GM12875 (cell line): ENCODE measurements at regions not wholly inside any gene's neighbourhood (a gene's known extent, or its start where the extent isn't known, plus 50 kb on each side); places are given as distances from the start of the nearest gene placed in this dataset.
"Not testable (repeated sequence)": the region's sequence is repeated elsewhere in the genome, so short reads cannot be mapped to it uniquely, and the experiment has no call there.

ENCODE experiments used
- H3K4me3 ChIP-seq: one replicate; pipeline ENCODE4 v1.5.1; 2011; ENCODE audit warnings: low read depth, low read length, control low read depth
- CTCF ChIP-seq: IDR thresholded peaks from 2 replicates; pipeline ENCODE4 v1.5.1; 2011; ENCODE audit warnings: low read depth, mild to moderate bottlenecking, control low read depth, inconsistent platforms, low read length, moderate library complexity, borderline replicate concordance; ENCODE audit not compliant: insufficient read depth

GRCh38 chr7:68216051-68216450, 1219.4 kb downstream of the TYW1 start:
- H3K4me3 ChIP-seq = no peak overlapping the region
- no peak for TF ChIP-seq CTCF

GRCh38 chr7:68217426-68217825, 1220.8 kb downstream of the TYW1 start:
- H3K4me3 ChIP-seq = no peak overlapping the region
- TF ChIP-seq CTCF = no peak

GRCh38 chr7:68218461-68218860, 1221.8 kb downstream of the TYW1 start:
- TF ChIP-seq CTCF = no peak
- no peak overlapping the region for H3K4me3 ChIP-seq

- TF ChIP-seq CTCF = no peak
- H3K4me3 ChIP-seq = no peak overlapping the region
These were observed 1225.7 kb downstream of the TYW1 start for GRCh38 chr7:68222311-68222710.

GRCh38 chr7:68224041-68224741, 1227.6 kb downstream of the TYW1 start:
- no peak for TF ChIP-seq CTCF

GRCh38 chr7:68231011-68231410, 1234.4 kb downstream of the TYW1 start:
- H3K4me3 ChIP-seq = not testable (repeated sequence)

More at GRCh38 chr7:68224041-68224741, 1227.6 kb downstream of the TYW1 start:
- H3K4me3 ChIP-seq = no peak overlapping the region

GRCh38 chr7:68235937-68236336, 1239.3 kb downstream of the TYW1 start:
- no peak overlapping the region for H3K4me3 ChIP-seq
- no peak for TF ChIP-seq CTCF
